ENCODE measurements at regions not wholly inside any gene's neighbourhood (a gene's known extent, or its start where the extent isn't known, plus 50 kb on each side); places are given as distances from the start of the nearest gene placed in this dataset.

- no peak for ATAC-seq
- no peaks in the 10 kb centered on the region for H3K36me3 ChIP-seq (ENCODE audit: control insufficient read depth, insufficient read depth, low read length)
- intact Hi-C loops (cut with micrococcal nuclease; ENCODE audit: unreplicated experiment): no loop called here
Observed at GRCh38 chr9:10785255-10785654, 172.5 kb upstream of the PTPRD start.

DNA sequence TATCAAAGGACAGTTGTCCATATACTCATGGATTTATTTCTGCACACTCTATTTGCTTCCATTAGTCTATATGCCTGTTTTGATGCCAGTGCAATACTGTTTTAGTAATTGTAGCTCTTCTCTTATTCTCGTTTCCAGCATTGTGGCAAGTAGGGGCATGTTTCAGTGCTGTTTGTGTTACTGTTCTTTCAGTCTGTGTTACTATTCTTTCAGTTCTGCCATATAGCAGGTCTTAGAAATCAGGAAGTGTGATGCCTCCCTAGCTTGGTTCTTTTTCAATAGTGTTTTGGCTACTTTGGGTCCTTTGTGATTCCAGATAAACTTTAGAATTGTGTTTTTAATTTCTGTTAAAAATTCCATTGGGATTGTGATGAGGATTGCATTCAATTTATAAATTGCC lies 180.5 kb upstream of the PTPRD start:
- TF ChIP-seq, protein P1, sequence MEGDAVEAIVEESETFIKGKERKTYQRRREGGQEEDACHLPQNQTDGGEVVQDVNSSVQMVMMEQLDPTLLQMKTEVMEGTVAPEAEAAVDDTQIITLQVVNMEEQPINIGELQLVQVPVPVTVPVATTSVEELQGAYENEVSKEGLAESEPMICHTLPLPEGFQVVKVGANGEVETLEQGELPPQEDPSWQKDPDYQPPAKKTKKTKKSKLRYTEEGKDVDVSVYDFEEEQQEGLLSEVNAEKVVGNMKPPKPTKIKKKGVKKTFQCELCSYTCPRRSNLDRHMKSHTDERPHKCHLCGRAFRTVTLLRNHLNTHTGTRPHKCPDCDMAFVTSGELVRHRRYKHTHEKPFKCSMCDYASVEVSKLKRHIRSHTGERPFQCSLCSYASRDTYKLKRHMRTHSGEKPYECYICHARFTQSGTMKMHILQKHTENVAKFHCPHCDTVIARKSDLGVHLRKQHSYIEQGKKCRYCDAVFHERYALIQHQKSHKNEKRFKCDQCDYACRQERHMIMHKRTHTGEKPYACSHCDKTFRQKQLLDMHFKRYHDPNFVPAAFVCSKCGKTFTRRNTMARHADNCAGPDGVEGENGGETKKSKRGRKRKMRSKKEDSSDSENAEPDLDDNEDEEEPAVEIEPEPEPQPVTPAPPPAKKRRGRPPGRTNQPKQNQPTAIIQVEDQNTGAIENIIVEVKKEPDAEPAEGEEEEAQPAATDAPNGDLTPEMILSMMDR (IDR thresholded peaks at IDR 0.05): no peak
- TF ChIP-seq POLR2AphosphoS5 (IDR thresholded peaks at IDR 0.05; ENCODE audit: low read depth, low read length) (no peak), SIN3A (IDR thresholded peaks at IDR 0.05; ENCODE audit: borderline replicate concordance, insufficient read depth, low read depth, low read length) (no peak), TCF7L2 (IDR thresholded peaks at IDR 0.05; ENCODE audit: low read depth, low read length) (no peak), REST (IDR thresholded peaks at IDR 0.05; ENCODE audit: insufficient read depth in 1 of 2, low read depth in 2 of 2, low read length in 1 of 2) (no peak)
- no peak overlapping the region for H3K27ac ChIP-seq (ENCODE audit: low read length)
- H3K27me3 ChIP-seq (ENCODE audit: control insufficient read depth, insufficient read depth, low read length): no peaks in the 10 kb centered on the region
- no peak overlapping the region for H3K4me3 ChIP-seq (ENCODE audit: low read depth in 2 of 2, low read length in 2 of 2)
- no peaks in the 10 kb centered on the region for H3K36me3 ChIP-seq (ENCODE audit: control insufficient read depth, insufficient read depth, low read length)
- intact Hi-C loops (cut with micrococcal nuclease; ENCODE audit: unreplicated experiment): no loop called here
- no peak for DNase-seq (ENCODE audit: low read depth, low spot score)
- H3K9me3 ChIP-seq (ENCODE audit: control insufficient read depth, insufficient read depth, low read depth, low read length): no peaks in the 10 kb centered on the region
- no peak for ATAC-seq
- no TSS peak for BruUV-seq (replicated peaks)
- no peaks in the 10 kb centered on the region for H3K4me1 ChIP-seq (ENCODE audit: control insufficient read depth, insufficient read depth, low read length)
- CTCF ChIA-PET: no interaction called here
- in situ Hi-C loops (cut with HindIII; ENCODE audit: low pct_unique_long_range_greater_than_20kb, low sequenced_read_pairs): no loop called here
- POLR2A ChIA-PET: no interaction called here

More at GRCh38 chr9:10785255-10785654, 172.5 kb upstream of the PTPRD start:
- POLR2A ChIA-PET: no interaction called here
- Histone ChIP-seq H3K4me1 (ENCODE audit: control insufficient read depth, insufficient read depth, low read length) (no peaks in the 10 kb centered on the region), H3K27me3 (ENCODE audit: control insufficient read depth, insufficient read depth, low read length) (no peaks in the 10 kb centered on the region), H3K9me3 (ENCODE audit: control insufficient read depth, insufficient read depth, low read depth, low read length) (no peaks in the 10 kb centered on the region), H3K27ac (ENCODE audit: low read length) (no peak overlapping the region), H3K4me3 (ENCODE audit: low read depth in 2 of 2, low read length in 2 of 2) (no peak overlapping the region)
- in situ Hi-C loops (cut with HindIII; ENCODE audit: low pct_unique_long_range_greater_than_20kb, low sequenced_read_pairs): no loop called here
- BruUV-seq (replicated peaks): no TSS peak
- DNase-seq (ENCODE audit: low read depth, low spot score): no peak
- CTCF ChIA-PET: no interaction called here
- TF ChIP-seq TCF7L2 (IDR thresholded peaks at IDR 0.05; ENCODE audit: low read depth, low read length) (no peak), POLR2AphosphoS5 (IDR thresholded peaks at IDR 0.05; ENCODE audit: low read depth, low read length) (no peak), SIN3A (IDR thresholded peaks at IDR 0.05; ENCODE audit: borderline replicate concordance, insufficient read depth, low read depth, low read length) (no peak), REST (IDR thresholded peaks at IDR 0.05; ENCODE audit: insufficient read depth in 1 of 2, low read depth in 2 of 2, low read length in 1 of 2) (no peak)
- TF ChIP-seq, protein P1 (IDR thresholded peaks at IDR 0.05): no peak

Data from Panc1 (cell line).